ENCODE measurements at regions not wholly inside any gene's neighbourhood (a gene's known extent, or its start where the extent isn't known, plus 50 kb on each side); places are given as distances from the start of the nearest gene placed in this dataset.

- no peak for TF ChIP-seq CTCF (conservative IDR thresholded peaks at IDR 0.05 in 1 of 2, IDR thresholded peaks at IDR 0.05 in 1 of 2; ENCODE audit: low read depth in 1 of 2, low read length in 2 of 2)
- no peak for TF ChIP-seq EZH2 (IDR thresholded peaks at IDR 0.05; ENCODE audit: low read length, missing control alignments)
Observed at GRCh38 chr1:200329208-200329882, 80.5 kb downstream of the ZNF281 start.

Data from fibroblast of lung (primary cell).